DMS79 treated with DMSO at 0.1 percent for 48 hours (cell line): ENCODE measurements at regions not wholly inside any gene's neighbourhood (a gene's known extent, or its start where the extent isn't known, plus 50 kb on each side); places are given as distances from the start of the nearest gene placed in this dataset.
A peak's percentile ranks its signal among the peaks of the same experiment; 100 is the strongest.

Experiments
- DNase-seq: peaks from one replicate; lab custom pipeline; 2025; lab: John Stamatoyannopoulos, UW

GRCh38 chr13:34620862-34621261 lies 321.2 kb upstream of the NBEA start:
- DNase-seq = no peak

DNA sequence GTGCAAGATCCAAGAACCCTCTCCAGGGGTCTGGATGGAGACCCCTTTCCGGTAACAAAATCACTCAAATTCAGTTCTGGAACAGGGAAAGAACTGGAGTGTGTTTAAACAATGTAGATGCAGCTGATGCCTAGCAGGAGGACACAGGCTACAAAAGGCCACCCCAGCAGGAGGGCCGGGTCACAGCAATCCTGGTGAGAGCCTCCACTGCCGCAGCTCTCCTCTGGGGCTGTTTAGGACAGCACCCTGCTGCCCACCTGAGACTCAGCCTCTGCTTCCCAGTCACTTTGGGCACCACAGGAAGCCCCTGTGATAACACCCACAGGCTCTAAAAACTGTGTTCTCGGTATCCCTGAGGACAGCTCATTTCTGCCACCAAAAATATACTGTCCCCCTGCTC lies 318.7 kb upstream of the NBEA start:
- DNase-seq = no peak

- DNase-seq = no peak
Observed at GRCh38 chr13:34627509-34628208, 314.4 kb upstream of the NBEA start.

GRCh38 chr13:34628209-34628682 lies 313.8 kb upstream of the NBEA start:
- no peak for DNase-seq

DNA sequence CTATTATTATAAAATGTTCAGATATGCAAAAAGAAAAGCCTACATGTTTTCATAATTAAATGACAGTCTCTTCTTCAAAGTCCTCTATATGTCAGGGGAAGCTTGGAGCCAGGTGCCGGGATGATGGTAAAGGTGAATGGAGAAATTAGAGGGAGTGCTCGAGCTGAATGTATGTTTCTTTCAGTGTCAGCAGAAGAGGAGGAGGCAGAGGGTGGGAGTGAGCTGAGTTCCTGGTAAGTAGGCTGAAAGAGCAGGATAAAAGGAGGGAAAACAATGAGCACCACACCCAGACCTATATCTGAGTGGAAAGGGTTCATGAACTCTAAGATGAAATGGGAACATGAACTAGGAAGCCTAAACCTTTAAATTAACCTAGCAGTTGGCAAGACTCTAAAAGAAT lies 307.6 kb upstream of the NBEA start:
- DNase-seq = no peak

GRCh38 chr13:34637138-34637537 lies 304.9 kb upstream of the NBEA start:
- no peak for DNase-seq

GRCh38 chr13:34637636-34638035 lies 304.4 kb upstream of the NBEA start:
- DNase-seq = no peak

DNA sequence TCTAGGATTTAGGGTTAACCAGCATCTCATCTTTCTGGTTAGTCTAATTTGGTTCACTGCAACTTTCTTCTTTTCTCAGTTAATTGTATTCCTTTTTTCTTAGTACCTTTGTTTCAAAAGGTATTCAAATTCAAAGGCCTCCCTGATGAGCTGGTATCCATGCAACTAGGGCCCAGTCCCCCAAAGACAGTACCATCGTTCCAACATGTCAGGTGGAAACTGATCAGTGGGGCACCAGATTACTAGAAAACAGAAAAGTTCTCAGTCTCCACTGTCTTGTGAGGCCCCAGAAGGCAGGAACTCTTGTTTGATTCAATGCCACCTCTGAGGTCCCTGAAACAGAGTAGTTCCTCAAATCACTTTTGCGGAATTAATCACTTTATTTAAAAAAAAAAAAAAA lies 303.2 kb upstream of the NBEA start:
- no peak for DNase-seq

GRCh38 chr13:34640179-34640992 lies 301.7 kb upstream of the NBEA start:
- DNase-seq = peak; percentile 40

DNA sequence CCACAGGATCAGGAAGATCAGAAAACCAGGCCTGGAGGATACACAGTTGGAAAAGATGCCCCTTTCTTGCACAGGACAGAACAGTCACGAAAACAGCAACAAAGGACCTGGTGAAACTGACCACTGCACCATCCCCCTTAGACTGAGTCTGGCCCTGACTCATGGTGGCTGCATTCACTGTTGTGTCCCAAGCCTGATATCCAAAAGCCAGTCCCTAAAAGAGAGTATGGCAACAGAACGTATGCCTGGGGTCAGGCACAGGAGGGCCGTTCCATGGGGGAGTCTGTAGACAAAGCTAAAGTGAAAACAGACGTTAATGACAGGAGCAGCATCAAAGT lies 301.1 kb upstream of the NBEA start:
- DNase-seq = no peak

DNA sequence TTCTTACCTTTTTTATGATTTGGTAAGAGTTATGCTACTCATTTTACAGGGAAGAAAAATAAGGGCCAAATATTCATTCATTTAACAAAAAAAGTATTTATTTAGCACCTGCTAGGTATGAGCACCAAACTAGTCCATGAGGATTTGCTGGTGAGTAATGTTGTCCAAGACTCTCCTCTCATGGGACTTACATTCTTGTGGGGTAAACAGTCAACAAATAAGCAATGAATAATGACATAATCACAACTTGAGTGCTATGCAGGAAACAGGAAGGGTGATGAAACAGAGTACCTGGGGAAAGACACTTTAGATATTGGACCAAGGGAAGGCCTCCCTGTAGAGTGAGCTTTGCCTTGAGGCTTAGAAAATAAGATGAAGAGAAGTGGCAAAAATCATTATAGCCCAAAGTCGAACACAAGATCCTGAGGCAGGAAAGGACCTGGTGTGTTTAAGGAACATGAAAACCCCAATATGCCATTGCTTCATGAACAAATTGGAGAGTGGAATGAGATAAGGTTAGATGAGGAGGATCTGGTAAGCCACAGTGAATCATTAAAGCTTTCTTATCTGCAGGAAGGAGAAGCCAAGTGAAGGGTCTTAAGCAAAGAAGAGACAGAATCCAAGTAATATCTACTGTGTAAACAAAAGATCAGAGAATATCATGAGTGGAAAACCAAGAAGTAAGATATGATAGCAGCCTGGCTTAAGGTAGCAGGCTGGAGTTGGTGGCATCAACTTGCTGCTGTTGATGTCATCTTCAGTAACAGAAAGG lies 294.5 kb upstream of the NBEA start:
- no peak for DNase-seq

GRCh38 chr13:34654203-34654602 lies 287.9 kb upstream of the NBEA start:
- no peak for DNase-seq

DNA sequence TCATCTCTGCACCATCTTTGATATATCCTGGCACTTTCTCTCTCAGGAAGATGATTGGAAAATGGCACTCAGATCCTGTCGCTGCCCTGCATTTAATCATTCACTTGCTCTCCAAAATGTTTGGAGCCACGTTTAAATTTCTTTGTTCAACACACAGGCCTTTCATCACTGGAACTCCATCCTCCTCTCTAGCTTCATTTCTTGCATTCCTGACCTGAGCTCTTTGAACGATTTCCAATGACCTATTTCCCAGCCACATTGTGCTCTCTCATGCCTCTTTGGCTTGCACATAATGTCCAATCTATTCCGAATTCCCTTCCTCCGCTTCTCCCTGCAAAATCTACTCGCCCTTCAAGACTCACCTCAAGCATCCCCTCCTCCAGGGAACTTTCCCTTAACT lies 287.4 kb upstream of the NBEA start:
- no peak for DNase-seq

GRCh38 chr13:34655554-34655953 lies 286.5 kb upstream of the NBEA start:
- no peak for DNase-seq

GRCh38 chr13:34657716-34658115 lies 284.4 kb upstream of the NBEA start:
- DNase-seq = no peak

DNA sequence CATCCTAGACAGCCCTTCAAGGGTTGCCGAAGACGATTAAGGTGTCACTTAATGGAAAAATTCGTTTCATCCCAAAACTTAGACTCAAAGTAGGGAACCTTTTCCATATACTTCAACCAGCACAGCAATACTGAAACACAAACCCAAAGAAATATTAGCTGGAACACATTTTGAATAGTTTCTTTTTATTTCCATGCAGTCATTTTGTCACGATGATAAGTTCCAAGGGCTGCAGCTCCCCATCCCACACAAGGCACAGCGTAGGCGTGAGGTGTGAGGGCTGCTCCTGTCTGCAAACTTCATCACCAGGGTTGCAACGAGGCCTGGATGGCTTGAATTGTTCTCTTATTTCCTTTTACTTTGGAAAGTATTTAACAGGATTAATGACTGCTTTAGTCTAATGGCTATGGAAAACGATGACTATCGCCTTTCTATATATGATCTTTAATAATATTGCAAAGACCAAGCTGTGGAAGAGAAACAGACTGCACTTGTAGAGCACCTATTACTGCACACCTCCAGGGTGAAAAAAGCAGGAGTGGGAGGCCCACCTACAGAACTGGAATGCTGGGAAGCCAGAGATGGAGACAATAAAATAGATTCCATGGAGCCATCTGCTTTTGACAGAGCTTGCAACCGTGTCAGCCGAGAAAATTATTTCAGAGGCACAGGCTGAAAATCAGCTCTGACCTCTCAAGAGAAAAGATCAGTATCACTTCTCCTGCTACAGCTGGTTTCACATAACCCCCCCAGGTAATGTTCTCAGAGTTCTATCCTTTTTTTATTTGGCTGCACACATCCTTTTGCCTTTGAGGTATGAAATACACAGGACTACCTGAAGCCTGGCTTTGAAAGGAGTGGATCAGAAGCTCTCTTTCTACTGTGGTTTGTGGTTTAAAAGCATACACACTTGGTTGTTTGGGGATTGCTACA lies 274.5 kb upstream of the NBEA start:
- no peak for DNase-seq

- DNase-seq = no peak
Observed at GRCh38 chr13:34671137-34671536, 270.9 kb upstream of the NBEA start.

DNA sequence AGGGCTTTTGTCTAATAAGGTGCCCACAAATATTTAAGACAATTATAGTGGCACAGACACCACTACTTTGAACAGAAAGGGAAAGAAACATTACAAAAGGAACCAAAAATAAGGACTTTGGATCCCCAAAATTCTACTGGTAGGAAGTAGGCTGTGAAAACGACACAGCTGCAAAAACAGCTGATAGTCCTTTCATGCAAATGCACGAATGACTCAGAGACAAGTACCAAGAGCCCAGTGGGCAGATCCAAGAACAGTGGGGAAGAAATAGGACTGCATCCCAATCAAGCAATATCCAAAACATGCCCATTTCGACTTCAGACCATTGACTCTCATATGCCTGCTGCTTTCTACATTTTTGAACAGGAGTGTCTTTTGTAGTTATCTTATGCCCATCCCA lies 269.4 kb upstream of the NBEA start:
- no peak for DNase-seq

GRCh38 chr13:34675626-34676025 lies 266.4 kb upstream of the NBEA start:
- no peak for DNase-seq

GRCh38 chr13:34678154-34678553 lies 263.9 kb upstream of the NBEA start:
- DNase-seq = no peak

GRCh38 chr13:34681405-34681955 lies 260.6 kb upstream of the NBEA start:
- DNase-seq = no peak
